ENCODE measurements at regions not wholly inside any gene's neighbourhood (a gene's known extent, or its start where the extent isn't known, plus 50 kb on each side); places are given as distances from the start of the nearest gene placed in this dataset.

DNA sequence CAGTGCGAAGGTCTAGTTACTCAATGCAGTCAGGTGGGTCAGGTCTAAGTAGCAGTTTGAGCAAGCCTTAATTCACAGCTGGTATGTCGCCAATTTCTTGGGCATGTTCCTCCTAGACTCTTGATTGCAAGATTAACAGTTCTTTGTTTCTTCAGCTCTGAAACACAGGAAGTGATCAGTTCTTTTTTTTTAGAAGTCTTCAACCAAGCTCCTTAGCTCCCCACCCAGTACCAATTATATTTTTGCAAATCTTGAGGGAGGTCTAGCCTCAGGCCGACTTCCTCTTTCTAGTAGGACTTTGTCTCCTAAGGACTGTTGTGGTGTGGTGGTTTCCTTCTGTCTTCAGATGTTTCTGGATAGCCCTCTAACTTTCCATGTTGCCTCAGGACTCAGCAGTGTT is 2054.2 kb downstream of the MAT2B start:
- Histone ChIP-seq H3K27ac (ENCODE audit: insufficient read depth, low read depth, low read length) (no peak overlapping the region), H3K9me1 (replicated peaks; ENCODE audit: control insufficient read depth, extremely low read depth, insufficient read depth, low read length) (no peaks in the 10 kb centered on the region), H3K4me3 (replicated peaks in 1 of 3; ENCODE audit: insufficient read depth in 1 of 3, low read depth in 1 of 3, low read length in 3 of 3) (no peak overlapping the region), H2AFZ (ENCODE audit: low read depth, low read length) (no peak overlapping the region), H3K36me3 (ENCODE audit: control insufficient read depth in 2 of 2, extremely low read depth in 1 of 2, insufficient read depth in 2 of 2, low read length in 2 of 2) (no peaks in the 10 kb centered on the region), H3K79me2 (ENCODE audit: control insufficient read depth, insufficient read depth, low read length) (no peaks in the 10 kb centered on the region), H3K9me3 (replicated peaks; ENCODE audit: control insufficient read depth, insufficient read depth, low read length) (no peaks in the 10 kb centered on the region), H3K27me3 (ENCODE audit: control insufficient read depth in 2 of 2, insufficient read depth in 2 of 2, low read length in 2 of 2) (no peaks in the 10 kb centered on the region), H3K4me2 (ENCODE audit: insufficient read depth, low read length) (no peak overlapping the region), H3K9ac (replicated peaks; ENCODE audit: extremely low read depth, insufficient read depth, low read length) (no peak overlapping the region), H3K4me1 (ENCODE audit: control insufficient read depth, extremely low read depth, insufficient read depth, low read length) (no peaks in the 10 kb centered on the region), H4K20me1 (replicated peaks; ENCODE audit: control insufficient read depth, extremely low read depth, insufficient read depth, low read length) (no peaks in the 10 kb centered on the region)
- no peak for FAIRE-seq
- dilution Hi-C loops (cut with MboI; ENCODE audit: extremely low pct_ligation_motif_present, low sequenced_read_pairs), result no loop called here
- no peak for DNase-seq (ENCODE audit: low read depth, low spot score)
- BruUV-seq (replicated peaks), result no TSS peak
- intact Hi-C loops (cut with micrococcal nuclease), result no loop called here
- CTCF ChIA-PET, result no interaction called here
- no peak for TF ChIP-seq POLR2AphosphoS5 (IDR thresholded peaks at IDR 0.05; ENCODE audit: insufficient read depth, low read depth, low read length)
- TF ChIP-seq EZH2 (IDR thresholded peaks at IDR 0.05; ENCODE audit: borderline replicate concordance, low read depth, low read length, severe bottlenecking), result no peak
- TF ChIP-seq, protein P1, sequence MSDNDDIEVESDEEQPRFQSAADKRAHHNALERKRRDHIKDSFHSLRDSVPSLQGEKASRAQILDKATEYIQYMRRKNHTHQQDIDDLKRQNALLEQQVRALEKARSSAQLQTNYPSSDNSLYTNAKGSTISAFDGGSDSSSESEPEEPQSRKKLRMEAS (IDR thresholded peaks at IDR 0.05; ENCODE audit: insufficient read depth, insufficient read length), result no peak
- TF ChIP-seq POLR2A (IDR thresholded peaks at IDR 0.05; ENCODE audit: low read depth, low read length), result no peak
- TF ChIP-seq MYC (IDR thresholded peaks at IDR 0.05; ENCODE audit: low read depth, low read length), result no peak
- no peak for TF ChIP-seq GATA2 (IDR thresholded peaks at IDR 0.05; ENCODE audit: insufficient read depth, insufficient read length, low read depth, low read length)
- TF ChIP-seq FOS (IDR thresholded peaks at IDR 0.05; ENCODE audit: borderline replicate concordance, insufficient read depth, low read length), result no peak
- TF ChIP-seq, protein P2, sequence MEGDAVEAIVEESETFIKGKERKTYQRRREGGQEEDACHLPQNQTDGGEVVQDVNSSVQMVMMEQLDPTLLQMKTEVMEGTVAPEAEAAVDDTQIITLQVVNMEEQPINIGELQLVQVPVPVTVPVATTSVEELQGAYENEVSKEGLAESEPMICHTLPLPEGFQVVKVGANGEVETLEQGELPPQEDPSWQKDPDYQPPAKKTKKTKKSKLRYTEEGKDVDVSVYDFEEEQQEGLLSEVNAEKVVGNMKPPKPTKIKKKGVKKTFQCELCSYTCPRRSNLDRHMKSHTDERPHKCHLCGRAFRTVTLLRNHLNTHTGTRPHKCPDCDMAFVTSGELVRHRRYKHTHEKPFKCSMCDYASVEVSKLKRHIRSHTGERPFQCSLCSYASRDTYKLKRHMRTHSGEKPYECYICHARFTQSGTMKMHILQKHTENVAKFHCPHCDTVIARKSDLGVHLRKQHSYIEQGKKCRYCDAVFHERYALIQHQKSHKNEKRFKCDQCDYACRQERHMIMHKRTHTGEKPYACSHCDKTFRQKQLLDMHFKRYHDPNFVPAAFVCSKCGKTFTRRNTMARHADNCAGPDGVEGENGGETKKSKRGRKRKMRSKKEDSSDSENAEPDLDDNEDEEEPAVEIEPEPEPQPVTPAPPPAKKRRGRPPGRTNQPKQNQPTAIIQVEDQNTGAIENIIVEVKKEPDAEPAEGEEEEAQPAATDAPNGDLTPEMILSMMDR (IDR thresholded peaks at IDR 0.05; ENCODE audit: extremely low read depth in 1 of 2, insufficient read depth in 1 of 2, low read depth in 1 of 2, low read length in 2 of 2), result no peak
- no peak for TF ChIP-seq JUN (IDR thresholded peaks at IDR 0.05; ENCODE audit: borderline replicate concordance, insufficient read depth, insufficient read length, low read depth)
- POLR2A ChIA-PET, result no interaction called here

Data from endothelial cell of umbilical vein (primary cell).